PC-3 (cell line): ENCODE measurements at regions not wholly inside any gene's neighbourhood (a gene's known extent, or its start where the extent isn't known, plus 50 kb on each side); places are given as distances from the start of the nearest gene placed in this dataset.
"Not testable (repeated sequence)": the region's sequence is repeated elsewhere in the genome, so short reads cannot be mapped to it uniquely, and the experiment has no call there.

Experiments
- ATAC-seq: fragments of 200-7000 bp; cut with Tn5 transposase; 2 replicates; pipeline ENCODE4 v1.9.1; 2020; ENCODE audit warnings: mild to moderate bottlenecking, moderate library complexity
- BruUV-seq: library from RNA; stranded (reverse); fragments of 400-500 nt; replicated peaks from 2 replicates; lab custom pipeline; 2021; lab: Mats Ljungman, UMichigan
- CTCF ChIA-PET: fragments of 300-600 bp; sonication (Branson Sonifier 250); formaldehyde crosslinking; loops from one replicate; lab custom pipeline; 2022; ENCODE audit warnings: antibody characterized with exemption; lab: Charles Lee
- POLR2A ChIA-PET: fragments of 300-600 bp; sonication (Branson Sonifier 250); formaldehyde crosslinking; loops from one replicate; lab custom pipeline; 2022; ENCODE audit warnings: antibody characterized with exemption; ENCODE audit not compliant: unreplicated experiment; lab: Charles Lee
- DNase-seq: peaks from one replicate; pipeline ENCODE4 v3.0.0-alpha.2; 2015
- H2AFZ ChIP-seq: fragments of 300-600 bp; sonication (generic); 2 replicates; pipeline ENCODE4 v1.6.0; 2016; ENCODE audit warnings: antibody characterized with exemption, low read length
- H3F3A ChIP-seq: fragments of 300-600 bp; sonication (generic); one replicate; pipeline ENCODE4 v1.6.0; 2017; ENCODE audit warnings: antibody characterized with exemption, low read length, control low read depth, mild to moderate bottlenecking; ENCODE audit not compliant: unreplicated experiment
- H3K27ac ChIP-seq: fragments of 300-600 bp; sonication (generic); 2 replicates; pipeline ENCODE4 v1.5.1; 2016; ENCODE audit warnings: mild to moderate bottlenecking, low read length
- H3K27me3 ChIP-seq: fragments of 300-600 bp; sonication (generic); 2 replicates; pipeline ENCODE4 v1.6.1; 2016; ENCODE audit warnings: low read length, mixed read lengths
- H3K36me3 ChIP-seq: fragments of 300-600 bp; sonication (generic); 2 replicates; pipeline ENCODE4 v1.6.1; 2016; ENCODE audit warnings: low read depth, mixed run types, low read length, mixed read lengths
- H3K4me1 ChIP-seq: fragments of 300-600 bp; sonication (generic); 2 replicates; pipeline ENCODE4 v1.5.1; 2016; ENCODE audit warnings: low read length; ENCODE audit not compliant: insufficient read depth
- H3K4me2 ChIP-seq: fragments of 300-600 bp; sonication (generic); 2 replicates; pipeline ENCODE4 v1.6.0; 2016; ENCODE audit warnings: low read length
- H3K4me3 ChIP-seq: fragments of 300-600 bp; sonication (generic); 2 replicates; pipeline ENCODE4 v1.5.1; 2016; ENCODE audit warnings: mild to moderate bottlenecking, low read length, mixed read lengths
- H3K79me2 ChIP-seq: fragments of 300-600 bp; sonication (generic); 2 replicates; pipeline ENCODE4 v1.6.1; 2017; ENCODE audit warnings: low read length, mixed read lengths
- H3K9ac ChIP-seq: fragments of 300-600 bp; sonication (generic); 2 replicates; pipeline ENCODE4 v1.6.0; 2016; ENCODE audit warnings: mild to moderate bottlenecking, low read length
- H3K9me2 ChIP-seq: fragments of 300-600 bp; sonication (generic); replicated peaks from 2 replicates; pipeline ENCODE4 v1.6.1; 2016; ENCODE audit warnings: mixed run types, low read length, mixed read lengths
- H3K9me3 ChIP-seq: fragments of 300-600 bp; sonication (generic); 2 replicates; pipeline ENCODE4 v1.6.1; 2016; ENCODE audit warnings: low read length, mixed read lengths
- H4K20me1 ChIP-seq: fragments of 300-600 bp; sonication (generic); 2 replicates; pipeline ENCODE4 v1.6.1; 2016; ENCODE audit warnings: low read length, mixed read lengths
- intact Hi-C: fragments of 100-400 bp; cut with micrococcal nuclease; formaldehyde crosslinking; loops from 2 replicates; pipeline ENCODE4 v1.9.0; 2023

- ATAC-seq, H3K27me3 ChIP-seq, POLR2A ChIA-PET, H3K36me3 ChIP-seq, H3K9me3 ChIP-seq, intact Hi-C loops, H3F3A ChIP-seq, H3K9me2 ChIP-seq, H4K20me1 ChIP-seq, CTCF ChIA-PET, H3K79me2 ChIP-seq: not testable (repeated sequence)
- peak; percentile 59 for DNase-seq
- Histone ChIP-seq H3K4me1 (peaks cover 16% of the 10 kb centered on the region), H3K9ac (peak overlapping the region; percentile 96), H3K27ac (peak overlapping the region; percentile 79), H3K4me3 (peak overlapping the region; percentile 74), H3K4me2 (peak overlapping the region; percentile 84), H2AFZ (peak overlapping the region; percentile 40; the same call in 1 of the 2 replicates)
- TSS peak; percentile 94 for BruUV-seq
Measured at GRCh38 chr3:75434276-75434912, 229.7 kb upstream of the FRG2C start.

DNA sequence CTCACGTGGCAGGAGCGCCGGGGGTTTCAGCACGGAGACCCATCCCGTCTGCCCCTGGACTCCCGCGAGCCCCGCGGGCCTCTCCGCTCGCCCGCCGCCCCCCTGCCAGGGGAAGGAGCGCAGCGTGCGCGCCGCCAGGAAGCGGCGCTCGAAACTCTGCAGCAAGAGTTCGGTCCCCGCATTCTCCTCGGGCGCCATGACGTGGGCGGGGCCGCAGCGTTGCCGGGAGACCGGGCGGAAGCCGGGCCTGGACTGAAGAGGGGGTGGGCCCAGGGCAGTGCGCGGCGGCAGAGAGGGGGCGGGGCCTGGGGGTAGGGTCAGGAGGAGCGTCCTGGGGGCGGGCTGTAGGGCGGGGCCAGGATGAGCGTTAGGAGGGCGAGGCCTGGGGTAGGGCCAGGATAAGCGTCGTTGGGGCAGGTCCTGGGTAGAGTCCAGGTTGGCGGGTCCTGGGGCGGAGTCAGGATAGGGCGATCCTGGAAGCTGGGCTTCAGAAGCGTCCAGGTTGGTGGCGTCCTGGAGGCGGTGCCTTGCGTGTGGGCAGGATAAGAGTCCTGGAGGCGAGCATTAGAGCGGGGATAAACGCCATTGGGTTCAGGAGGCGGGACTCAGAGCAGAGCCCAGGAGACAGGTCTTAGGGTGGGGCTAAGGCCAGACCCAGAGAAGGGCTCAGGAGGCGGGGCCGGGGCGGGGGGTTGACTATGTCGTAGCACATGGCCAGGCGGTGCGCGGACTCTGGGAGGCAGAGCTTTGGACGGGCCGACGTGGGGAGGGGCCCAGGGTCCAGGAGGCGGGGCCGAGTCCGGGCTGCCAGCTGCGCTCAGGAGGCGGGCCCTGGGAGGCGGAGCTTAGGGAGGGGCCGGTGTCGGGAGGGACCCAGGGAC lies 229.0 kb upstream of the FRG2C start:
- CTCF ChIA-PET, result not testable (repeated sequence)

DNA sequence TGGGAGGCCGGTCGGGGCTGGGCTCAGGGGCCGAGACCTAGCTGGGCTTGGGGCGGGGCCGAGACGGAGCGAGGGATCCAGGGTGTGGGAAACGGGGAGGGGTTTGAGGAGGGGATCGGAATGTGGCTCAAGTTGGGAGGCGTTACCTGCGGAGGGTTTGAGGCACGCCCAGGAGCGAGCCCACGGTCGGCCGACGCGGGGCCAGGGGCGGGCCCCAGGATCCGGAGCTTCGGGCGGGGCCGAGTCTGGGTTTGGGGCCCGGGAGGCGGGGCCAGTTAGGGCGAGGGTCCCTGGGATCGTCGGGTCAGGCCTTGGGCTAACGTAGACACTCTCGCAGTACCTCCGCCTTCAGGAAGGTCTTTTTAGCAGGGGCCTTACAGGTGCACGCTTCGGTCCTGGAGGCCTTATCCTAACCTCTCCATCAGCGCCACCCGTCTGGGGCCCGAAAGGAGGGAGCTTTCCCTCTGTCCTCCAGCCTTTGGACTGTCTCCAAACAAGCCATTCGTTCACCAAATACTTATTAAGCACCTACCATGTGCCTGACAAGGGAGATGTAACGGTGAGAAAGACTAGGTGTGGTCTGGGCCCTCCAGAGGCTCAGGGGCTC lies 228.2 kb upstream of the FRG2C start:
- H3F3A ChIP-seq, ATAC-seq, BruUV-seq, intact Hi-C loops, CTCF ChIA-PET, H3K79me2 ChIP-seq, H4K20me1 ChIP-seq, H3K36me3 ChIP-seq, H3K9me2 ChIP-seq, H3K27me3 ChIP-seq, H3K9me3 ChIP-seq: not testable (repeated sequence)
- peak; percentile 85 for DNase-seq
- peak overlapping the region; percentile 58 for H3K27ac ChIP-seq
- POLR2A ChIA-PET, result interaction anchor here (0.6 to 0.8 kb wide), 2 partner anchors 126 to 271 kb away, joined by 4 to 13 read pairs; no protein-coding TSS in a partner anchor
- peak overlapping the region; percentile 96 for H3K9ac ChIP-seq
- peak overlapping the region; percentile 75 for H3K4me3 ChIP-seq
- peak overlapping the region; percentile 92 for H2AFZ ChIP-seq
- peak overlapping the region; percentile 94 for H3K4me2 ChIP-seq
- H3K4me1 ChIP-seq, result peaks cover 16% of the 10 kb centered on the region

More for the DNA sequence above, 229.0 kb upstream of the FRG2C start:
- Histone ChIP-seq H3K4me1 (peaks cover 16% of the 10 kb centered on the region), H3K9ac (peak overlapping the region; percentile 96), H3K4me3 (peak overlapping the region; percentile 75), H3K4me2 (peak overlapping the region; percentile 94), H2AFZ (peak overlapping the region; percentile 92), H3K27ac (peak overlapping the region; percentile 79)
- H3K79me2 ChIP-seq, H3K36me3 ChIP-seq, H3K9me3 ChIP-seq, H3K27me3 ChIP-seq, H3K9me2 ChIP-seq, H3F3A ChIP-seq, H4K20me1 ChIP-seq, intact Hi-C loops, BruUV-seq: not testable (repeated sequence)
- ATAC-seq, result peak; percentile 100
- POLR2A ChIA-PET, result interaction anchor here (0.8 kb wide), 1 partner anchor 127 kb away, joined by 4 read pairs; no protein-coding TSS in a partner anchor
- DNase-seq, result peak; percentile 96

DNA sequence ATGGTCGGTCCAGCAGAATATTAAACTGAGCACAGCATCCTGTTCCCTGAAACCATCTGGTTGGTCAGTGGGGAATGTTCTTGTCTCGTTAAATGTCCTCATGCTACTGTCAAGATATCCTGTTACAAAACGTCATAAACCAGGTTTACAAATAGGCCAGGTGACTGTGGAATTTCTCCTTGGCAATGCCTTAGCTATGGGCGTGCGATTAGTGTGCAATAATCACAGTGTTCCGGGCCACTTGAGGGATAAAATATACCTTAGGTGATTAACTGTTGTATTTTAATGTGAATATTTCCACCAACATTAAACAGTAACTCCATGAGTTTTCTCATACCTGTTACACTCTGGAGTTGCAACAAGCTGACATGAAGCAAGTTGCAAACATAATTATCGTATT lies 223.1 kb upstream of the FRG2C start:
- ATAC-seq, H3K79me2 ChIP-seq, POLR2A ChIA-PET, H3F3A ChIP-seq, H3K9ac ChIP-seq, H3K36me3 ChIP-seq, H2AFZ ChIP-seq, H3K4me1 ChIP-seq, intact Hi-C loops, H4K20me1 ChIP-seq, H3K9me2 ChIP-seq, DNase-seq, H3K4me3 ChIP-seq, H3K27me3 ChIP-seq, BruUV-seq, H3K4me2 ChIP-seq, H3K27ac ChIP-seq, CTCF ChIA-PET, H3K9me3 ChIP-seq: not testable (repeated sequence)

- H3K9me3 ChIP-seq, BruUV-seq, DNase-seq, POLR2A ChIA-PET, intact Hi-C loops, H2AFZ ChIP-seq, H3K79me2 ChIP-seq, H3K9me2 ChIP-seq, H3K36me3 ChIP-seq, H3K4me1 ChIP-seq, ATAC-seq, H3F3A ChIP-seq, CTCF ChIA-PET, H3K27ac ChIP-seq, H3K4me2 ChIP-seq, H4K20me1 ChIP-seq, H3K4me3 ChIP-seq, H3K9ac ChIP-seq, H3K27me3 ChIP-seq: not testable (repeated sequence)
Measured at GRCh38 chr3:75444634-75445033, 219.5 kb upstream of the FRG2C start.

GRCh38 chr3:75445234-75445633 lies 218.9 kb upstream of the FRG2C start:
- H3K9me3 ChIP-seq, intact Hi-C loops, H3K9ac ChIP-seq, POLR2A ChIA-PET, H3F3A ChIP-seq, H3K27ac ChIP-seq, H3K4me1 ChIP-seq, H3K36me3 ChIP-seq, H4K20me1 ChIP-seq, H3K4me3 ChIP-seq, DNase-seq, H3K79me2 ChIP-seq, H3K9me2 ChIP-seq, BruUV-seq, ATAC-seq, CTCF ChIA-PET, H3K27me3 ChIP-seq, H2AFZ ChIP-seq, H3K4me2 ChIP-seq: not testable (repeated sequence)
